Left ventricle myocardium superior (tissue), 1 donor: ENCODE measurements at regions not wholly inside any gene's neighbourhood (a gene's known extent, or its start where the extent isn't known, plus 50 kb on each side); places are given as distances from the start of the nearest gene placed in this dataset.
A peak's percentile ranks its signal among the peaks of the same experiment; 100 is the strongest.

Source experiments
- ATAC-seq: fragments of 200-7000 bp; cut with Tn5 transposase; one replicate; pipeline ENCODE4 v1.9.1; 2020; ENCODE audit warnings: mild to moderate bottlenecking, moderate library complexity
- DNase-seq: peaks from one replicate; pipeline ENCODE4 v3.0.0-alpha.2; 2020
- intact Hi-C: fragments of 100-400 bp; cut with micrococcal nuclease; formaldehyde crosslinking; loops from one replicate; pipeline ENCODE4 v1.11.0; 2022
- donor health status: DM: no; HTN: yes; CAD: no; lungs with severe emphysema.

DNA sequence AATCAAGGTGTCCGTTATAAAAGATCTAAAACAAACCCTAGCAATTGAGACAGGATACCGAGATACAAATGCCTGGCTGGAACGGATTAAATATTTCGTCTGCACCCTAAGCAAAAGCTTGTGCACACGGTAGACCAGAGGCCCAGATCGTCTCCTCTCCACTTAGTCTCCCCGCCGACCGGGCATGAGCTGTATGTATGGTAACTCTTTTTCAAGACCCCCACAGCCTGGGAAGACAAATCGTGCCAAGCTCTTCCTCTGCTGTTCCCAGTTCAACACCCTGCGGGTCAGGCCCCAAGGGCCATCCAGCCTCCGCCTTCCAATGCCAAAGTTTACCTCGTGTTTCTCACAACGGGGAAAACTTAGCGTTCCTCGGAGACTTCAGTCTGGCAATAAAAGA lies 285.7 kb upstream of the GALNT17 start:
- ATAC-seq: no peak
- intact Hi-C loops: no loop called here
- no peak for DNase-seq

DNA sequence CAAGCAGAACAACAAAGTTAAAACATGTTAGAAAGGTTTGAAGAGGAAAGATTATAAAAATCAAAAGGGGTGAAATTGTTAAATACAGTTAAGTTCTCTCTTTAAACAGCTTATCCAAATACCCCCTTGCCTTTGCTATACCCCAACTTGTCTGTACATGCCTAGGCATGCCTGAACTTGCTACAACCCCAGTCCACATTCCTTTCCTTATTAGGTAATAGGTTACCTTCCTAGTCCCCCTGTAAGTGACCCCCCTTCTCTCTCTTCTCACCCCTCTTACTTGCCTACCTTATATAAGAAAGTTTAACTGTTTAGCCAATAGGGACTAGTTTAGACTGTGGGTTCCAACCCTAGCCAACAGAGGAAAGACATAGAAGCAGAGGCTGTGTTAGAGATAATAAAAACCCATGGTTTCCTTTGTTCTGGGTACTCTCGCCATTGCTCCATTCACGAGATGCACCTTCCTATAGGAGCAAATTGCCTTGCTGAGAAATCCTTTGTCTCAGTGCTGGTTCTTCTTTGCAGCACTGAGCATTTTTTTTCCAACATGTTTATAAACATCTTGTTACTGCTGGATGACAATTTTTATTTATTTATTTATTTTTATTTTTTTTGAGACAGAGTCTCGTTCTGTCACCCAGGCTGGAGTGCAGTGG lies 282.2 kb upstream of the GALNT17 start:
- DNase-seq (no peak), ATAC-seq (no peak)
- intact Hi-C loops: no loop called here

DNA sequence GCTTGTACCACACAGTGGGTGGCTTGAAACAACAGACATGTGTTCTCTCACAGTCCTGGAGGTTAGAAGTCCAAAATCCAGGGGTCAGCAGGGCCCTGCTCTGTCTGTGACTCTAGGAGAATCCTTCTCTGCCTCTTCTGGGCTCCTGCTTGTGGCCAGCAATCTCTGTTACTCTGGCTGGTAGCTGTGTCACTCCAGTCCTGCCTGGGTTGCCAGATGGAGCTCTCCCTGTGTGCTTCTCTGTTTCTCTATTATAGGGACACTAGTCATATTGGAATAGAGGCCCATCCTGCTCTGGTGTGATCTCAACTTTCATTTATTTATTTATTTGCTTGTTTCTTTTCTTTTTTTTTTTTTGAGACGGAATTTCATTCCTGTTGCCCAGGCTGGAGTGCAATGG lies 276.6 kb upstream of the GALNT17 start:
- intact Hi-C loops: loop anchor here (5.0 kb wide), 1 partner anchor 877 kb away; no protein-coding TSS in a partner anchor
- DNase-seq: no peak
- ATAC-seq: no peak

DNA sequence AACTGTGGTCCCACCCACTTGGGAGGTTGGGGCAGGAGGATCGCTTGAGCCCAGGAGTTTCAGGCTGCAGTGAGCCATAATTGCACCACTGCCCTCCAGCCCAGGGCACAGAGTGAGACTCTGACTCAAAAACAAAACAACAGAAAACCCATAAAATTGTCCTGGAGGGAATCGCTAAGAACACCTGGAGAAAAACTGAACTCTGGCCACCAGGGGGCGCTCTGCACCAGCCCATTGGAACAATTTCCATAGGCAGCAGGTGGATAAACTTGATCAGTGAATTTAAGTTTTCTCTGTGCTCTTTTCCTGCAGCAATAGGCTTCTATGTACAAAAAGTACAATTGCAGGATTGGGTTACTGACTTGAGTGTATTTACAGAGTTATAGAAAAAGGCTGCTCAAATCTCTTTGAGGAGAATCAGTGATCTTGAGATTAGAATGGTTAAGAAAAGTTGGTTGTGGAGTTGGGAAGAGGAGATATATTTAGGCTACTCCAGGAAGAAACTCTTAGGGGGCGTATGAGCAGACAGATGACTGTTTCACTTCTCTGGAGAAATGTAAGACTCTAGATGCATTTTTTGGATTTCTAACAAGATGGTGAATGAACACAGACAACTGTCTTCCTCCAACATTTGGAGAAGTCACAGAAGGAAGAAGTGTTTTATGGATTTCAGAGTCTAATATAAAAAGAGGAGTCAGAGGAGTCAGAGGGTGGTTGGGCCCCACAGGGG lies 274.9 kb upstream of the GALNT17 start:
- DNase-seq: peak; percentile 79
- intact Hi-C loops: loop anchor here (5.0 kb wide), 1 partner anchor 875 kb away; no protein-coding TSS in a partner anchor

DNA sequence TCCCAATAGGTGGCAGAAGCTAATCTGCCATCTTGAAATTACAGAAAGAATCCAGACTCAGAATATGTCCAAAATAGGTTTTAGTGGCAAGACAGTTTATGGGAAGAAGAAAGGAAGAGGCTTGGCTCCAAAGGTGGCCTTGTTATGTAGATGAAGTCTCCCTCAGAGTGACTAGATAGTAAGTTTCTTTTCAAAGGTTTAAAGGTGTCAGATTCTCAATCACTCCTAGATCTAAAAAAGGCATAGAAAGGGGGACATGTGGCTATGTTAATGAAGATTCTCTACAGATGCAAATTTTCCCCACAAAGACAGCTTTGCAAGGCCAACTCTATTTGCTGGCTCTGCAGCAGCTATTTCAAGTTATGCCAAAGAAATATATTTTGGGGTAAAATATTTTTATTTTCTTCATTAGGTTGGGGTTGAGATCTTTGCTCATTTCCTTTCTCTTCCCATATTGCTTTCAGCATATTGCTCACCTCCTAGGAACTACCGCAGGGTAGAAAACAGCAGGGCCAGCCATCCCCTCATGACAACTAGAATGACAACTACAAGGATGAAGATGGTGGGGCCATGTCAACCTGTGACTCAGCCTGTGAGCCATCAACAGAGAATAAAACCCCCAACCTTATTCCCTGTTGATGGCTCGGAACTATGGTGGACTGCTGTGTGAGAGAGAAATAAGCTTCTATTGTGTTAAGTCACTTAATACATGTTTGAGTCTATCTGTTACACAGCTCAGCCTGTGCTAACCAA lies 274.0 kb upstream of the GALNT17 start:
- intact Hi-C loops: loop anchor here (5.0 kb wide), 1 partner anchor 874 kb away; no protein-coding TSS in a partner anchor
- ATAC-seq (no peak), DNase-seq (no peak)

More for the DNA sequence above, 274.9 kb upstream of the GALNT17 start:
- ATAC-seq: peak; percentile 37

DNA sequence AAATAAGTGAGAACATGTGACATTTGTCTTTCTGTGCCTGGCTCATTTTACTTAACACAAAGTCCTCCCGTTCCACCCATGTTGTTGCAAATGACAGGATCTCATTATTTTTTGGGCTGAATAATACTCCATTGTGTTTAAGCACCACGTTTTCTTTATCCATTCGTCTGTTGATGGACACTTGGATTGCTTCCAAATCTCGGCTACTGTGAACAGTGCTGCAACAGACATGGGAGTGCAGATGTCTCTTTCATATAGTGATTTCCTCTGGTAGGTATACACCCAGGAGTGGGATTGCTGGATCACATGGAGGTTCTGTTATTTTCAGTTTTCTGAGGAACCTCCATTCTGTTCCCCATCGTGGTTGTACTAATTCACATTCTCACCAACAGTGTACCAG lies 264.4 kb upstream of the GALNT17 start:
- intact Hi-C loops: no loop called here
- DNase-seq: no peak

DNA sequence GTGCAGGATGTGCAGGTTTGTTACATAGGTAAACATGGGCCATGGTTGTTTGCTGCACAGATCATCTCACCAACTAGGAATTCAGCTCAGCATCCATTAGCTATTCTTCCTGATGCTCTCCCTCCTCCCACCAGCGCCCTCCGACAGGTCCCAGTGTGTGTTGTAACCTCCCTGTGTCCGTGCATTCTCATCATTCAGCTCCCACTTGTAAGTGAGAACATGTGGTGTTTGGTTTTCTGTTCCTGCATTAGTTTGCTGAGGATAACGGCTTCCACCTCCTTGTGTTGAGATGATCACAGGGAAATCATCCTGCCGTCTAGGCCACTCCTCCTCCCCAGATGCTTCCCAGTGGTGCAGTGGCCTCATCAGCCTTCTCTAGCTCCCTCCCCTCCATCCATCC lies 261.6 kb upstream of the GALNT17 start:
- ATAC-seq (no peak), DNase-seq (no peak)
- intact Hi-C loops: no loop called here

More for the DNA sequence above, 264.4 kb upstream of the GALNT17 start:
- ATAC-seq: no peak

DNA sequence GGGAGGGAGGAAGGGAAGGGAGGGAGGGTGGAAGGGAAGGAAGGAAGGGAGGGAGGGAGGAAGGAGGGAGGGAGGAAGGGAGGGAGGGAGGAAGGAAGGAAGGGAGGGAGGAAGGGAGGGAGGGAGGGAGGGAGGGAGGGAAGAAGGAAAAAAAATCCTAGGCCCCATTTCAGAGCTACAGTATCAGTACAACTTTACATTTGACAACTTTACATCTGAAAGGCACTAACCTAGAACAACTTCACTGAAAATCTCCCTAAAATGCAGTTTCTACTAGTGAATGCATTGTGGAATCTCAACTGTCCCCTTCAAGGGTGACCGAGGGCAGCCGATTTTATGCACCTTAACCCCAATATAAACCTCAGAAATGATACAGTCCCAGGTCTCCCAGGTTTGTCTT lies 259.8 kb upstream of the GALNT17 start:
- DNase-seq (no peak), ATAC-seq (no peak)
- intact Hi-C loops: no loop called here

DNA sequence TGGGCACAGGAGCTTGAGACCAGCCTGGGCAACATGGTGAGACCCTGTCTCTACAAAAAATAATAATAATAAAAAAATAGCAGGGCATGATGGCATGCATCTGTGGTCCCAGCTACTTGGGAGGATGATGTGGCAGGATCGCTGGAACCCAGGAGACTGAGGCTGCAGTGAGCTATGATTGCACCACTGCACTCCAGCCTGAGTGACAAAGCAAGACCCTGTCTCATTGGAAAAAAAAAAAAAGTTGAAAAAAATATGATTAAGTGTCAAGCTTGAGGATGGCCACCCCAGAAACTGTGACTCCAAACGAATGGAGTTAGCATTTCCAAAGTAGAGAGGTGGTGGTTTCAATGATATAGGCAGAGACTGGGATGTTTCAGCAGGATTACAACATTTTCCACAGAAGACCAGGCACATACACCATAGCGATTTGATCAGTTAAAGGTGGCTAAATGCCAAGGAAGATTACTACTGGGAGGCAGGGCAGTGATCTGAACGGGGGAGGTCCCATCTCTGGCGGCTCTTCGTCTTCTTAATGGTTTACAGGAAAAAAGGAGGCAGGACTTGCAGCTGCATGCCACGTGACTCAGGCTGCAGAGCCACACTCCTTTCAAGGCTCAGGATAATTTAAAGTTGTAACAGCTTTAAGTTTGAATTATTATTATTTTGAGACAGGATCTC lies 250.6 kb upstream of the GALNT17 start:
- no peak for ATAC-seq
- DNase-seq: no peak
- intact Hi-C loops: no loop called here

DNA sequence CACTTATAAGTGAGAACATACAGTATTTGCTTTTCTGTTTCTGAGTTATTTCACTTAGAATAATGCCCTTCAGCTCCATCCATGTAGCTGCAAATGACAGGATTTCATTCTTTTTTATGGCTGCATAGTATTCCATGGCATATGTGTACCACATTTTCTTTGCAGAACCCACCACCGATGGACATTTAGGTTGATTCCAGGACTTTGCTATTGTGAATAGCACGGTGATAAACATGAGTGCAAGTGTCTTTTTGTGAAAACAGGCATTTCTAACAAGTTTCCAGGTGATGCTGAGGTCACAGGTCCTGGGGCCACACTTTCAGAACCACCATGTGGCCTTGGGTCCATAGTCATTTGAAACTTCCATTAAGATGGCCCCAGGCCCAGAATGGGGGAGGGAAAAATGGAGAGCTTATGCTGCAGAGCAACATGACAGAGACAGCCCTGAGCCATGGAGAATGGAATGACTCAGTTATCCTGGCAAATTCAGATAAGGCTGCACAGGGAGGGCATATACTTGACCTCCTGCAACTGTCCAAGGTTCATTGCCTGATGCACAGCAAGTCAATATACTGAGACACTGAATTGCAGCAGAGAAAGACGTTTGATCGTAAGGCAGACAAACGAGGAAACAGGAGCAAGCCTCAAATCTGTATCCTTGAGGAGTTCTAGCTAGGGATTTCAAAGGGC lies 248.0 kb upstream of the GALNT17 start:
- DNase-seq (no peak), ATAC-seq (no peak)
- intact Hi-C loops: no loop called here

DNA sequence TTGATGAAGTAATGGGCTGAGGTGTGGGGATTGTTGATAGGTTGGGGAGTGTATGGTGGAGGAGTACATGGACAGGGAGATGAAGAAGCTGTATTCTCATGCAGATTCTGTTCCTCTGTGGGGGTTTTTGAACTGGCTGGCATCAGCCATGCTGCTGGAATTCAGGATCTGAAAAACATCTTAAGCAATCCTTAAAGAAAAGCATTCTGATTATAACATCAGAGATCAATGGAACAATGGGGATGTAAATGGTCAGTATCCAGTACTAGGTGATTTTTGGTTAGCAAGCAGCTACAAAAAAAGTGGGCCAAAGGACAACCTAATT lies 247.5 kb upstream of the GALNT17 start:
- intact Hi-C loops: no loop called here
- DNase-seq (no peak), ATAC-seq (no peak)

DNA sequence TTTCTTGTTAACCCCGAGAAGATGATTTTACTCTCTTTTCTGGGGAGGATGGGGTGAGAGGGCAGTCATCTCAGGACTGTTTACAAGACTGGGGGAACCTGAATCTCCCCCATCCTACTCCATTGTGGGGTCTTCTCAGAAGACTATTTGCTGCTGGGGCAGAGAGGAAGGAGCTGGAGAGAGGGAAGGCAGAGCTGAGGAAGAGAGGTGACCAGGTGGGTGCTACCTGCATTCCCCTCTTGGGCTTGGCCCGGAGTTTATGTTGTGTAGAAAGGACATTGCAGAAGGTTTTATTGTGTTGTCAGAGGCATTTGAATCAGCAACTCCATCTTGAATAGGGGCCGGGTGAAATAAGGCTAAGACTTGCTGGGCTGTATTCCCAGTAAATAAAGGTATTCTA lies 247.1 kb upstream of the GALNT17 start:
- DNase-seq: no peak
- intact Hi-C loops: no loop called here

DNA sequence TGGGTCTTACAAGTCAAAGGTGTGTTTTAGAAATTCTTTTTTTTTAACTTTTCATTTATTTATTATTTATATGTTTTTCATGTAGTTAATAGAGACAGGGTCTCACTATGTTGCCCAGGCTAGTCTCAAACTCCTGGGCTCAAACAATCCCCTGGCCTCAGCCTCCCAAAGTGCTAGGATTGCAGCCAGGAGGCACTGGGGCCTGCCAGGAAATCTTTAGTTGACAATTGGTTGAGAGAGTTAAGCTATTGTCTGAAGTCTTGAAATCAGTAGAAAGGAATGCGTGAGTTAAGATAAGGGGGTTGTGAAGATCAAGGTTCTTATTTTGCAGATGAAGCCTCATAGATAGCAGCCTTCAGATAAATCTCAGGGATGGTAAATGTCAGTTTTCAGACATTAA lies 245.4 kb upstream of the GALNT17 start:
- intact Hi-C loops: no loop called here
- no peak for DNase-seq
- no peak for ATAC-seq

More for the DNA sequence above, 247.1 kb upstream of the GALNT17 start:
- ATAC-seq: no peak

DNA sequence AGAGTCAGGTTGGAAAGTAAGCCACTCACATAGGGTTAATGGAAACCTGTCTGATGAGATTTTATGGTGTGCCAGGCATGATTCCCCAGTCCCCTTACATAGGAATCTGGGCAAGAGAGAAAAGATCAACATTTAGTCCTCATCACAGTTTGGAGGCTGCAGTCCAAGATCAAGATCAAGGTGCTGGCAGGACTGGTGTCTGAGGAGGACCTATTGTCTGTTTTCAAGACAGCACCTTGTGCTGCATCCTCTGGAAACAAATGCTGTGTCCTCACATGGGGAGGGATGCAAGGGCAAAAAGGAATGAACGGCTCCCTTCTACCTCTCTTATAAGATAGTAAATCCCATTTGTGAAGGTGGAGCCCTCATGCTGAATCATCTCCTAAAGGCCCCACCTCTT lies 244.8 kb upstream of the GALNT17 start:
- ATAC-seq (no peak), DNase-seq (no peak)
- intact Hi-C loops: no loop called here

DNA sequence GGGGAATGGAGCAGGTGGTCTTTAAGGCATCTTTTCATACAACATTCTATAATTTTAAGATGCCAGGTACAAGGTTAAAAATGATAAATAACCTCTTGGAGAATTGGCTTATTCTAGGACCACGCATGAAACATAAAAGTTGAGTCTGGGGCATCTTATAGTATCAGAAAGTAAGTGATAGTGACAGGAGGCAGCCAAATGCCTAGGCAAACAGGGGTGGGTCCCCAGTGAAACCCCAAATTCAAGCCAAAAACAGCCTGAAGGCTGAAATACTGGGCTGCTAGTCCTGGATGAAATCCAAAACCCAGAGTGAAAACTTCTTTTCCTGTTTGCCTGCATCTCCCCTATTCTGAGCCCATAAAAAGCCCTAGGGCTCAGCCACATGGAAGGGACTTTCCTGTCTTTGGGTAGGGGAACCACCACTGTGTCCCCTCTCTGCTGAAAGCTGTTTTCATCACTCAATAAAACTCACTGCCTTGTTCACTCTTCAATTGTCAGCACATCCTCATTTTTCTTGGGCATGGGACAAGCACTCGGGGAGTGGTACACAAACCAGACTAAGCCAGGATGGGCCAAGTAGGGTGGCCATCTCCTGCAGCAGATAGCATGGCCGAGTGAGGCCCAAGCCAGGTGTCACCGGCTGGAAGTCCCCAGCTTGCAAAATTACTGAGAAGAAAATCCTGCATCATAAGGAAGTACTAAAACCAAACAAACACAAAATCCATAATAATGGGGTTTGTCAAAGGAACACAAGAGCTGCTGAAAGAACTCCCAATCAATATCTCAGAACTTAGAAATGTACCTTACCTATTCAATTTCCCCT lies 241.6 kb upstream of the GALNT17 start:
- intact Hi-C loops: no loop called here
- no peak for DNase-seq
- ATAC-seq: no peak

DNA sequence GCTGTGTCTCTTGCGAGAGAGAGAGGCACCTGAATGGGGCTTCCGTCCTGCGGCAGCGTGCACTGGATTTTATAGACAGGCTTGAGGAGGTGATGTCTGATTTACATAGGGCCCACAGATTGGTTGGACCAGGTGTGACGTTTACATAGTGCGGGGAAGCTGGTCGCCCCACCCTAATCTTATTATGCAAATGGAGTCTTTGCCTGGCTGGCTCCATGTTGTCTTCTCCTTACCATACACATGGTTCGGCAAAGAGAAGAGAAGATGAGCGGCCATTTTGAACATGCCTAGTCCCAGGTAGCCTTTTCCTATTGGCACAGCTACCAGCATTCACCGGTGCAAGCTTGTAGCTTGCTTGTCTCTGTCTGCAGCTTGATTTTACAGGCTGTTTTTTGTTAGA lies 238.5 kb upstream of the GALNT17 start:
- DNase-seq (no peak), ATAC-seq (no peak)
- intact Hi-C loops: no loop called here

DNA sequence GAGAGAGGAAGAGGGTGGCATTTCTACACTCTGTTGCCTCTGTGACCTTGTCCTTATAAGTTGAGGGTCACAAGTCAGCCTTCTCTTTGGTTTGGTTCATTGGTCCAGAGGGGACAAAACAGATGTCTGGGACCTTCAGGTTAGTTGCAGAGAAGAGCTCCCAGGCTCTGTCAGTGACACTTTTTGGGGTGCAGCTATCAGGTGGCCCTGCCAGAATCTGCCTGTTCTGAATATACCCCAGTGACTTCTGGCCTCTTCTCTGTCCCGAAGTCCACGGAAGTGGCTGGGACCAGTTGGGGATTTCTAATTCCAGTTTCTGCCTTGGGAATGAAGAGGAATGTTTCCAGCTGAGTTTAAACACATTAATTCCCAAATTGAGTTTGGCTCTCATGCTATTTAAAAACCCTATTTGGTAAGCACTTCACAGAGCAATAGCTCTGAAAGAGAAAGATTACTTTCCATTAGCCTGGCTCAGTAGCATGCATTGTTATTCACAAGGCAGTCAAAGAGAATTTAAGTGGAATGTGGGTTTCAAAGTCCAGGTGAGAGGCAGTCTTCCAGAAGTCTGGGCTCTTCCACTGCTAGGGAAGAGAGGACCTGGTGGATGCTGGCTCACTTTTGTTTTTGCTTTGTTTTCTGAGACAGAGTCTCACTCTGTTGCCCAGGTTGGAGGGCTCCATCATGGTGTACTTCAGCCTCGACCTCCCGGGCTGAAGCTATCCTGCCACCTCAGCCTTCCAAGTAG lies 237.8 kb upstream of the GALNT17 start:
- DNase-seq (no peak), ATAC-seq (no peak)
- intact Hi-C loops: no loop called here

DNA sequence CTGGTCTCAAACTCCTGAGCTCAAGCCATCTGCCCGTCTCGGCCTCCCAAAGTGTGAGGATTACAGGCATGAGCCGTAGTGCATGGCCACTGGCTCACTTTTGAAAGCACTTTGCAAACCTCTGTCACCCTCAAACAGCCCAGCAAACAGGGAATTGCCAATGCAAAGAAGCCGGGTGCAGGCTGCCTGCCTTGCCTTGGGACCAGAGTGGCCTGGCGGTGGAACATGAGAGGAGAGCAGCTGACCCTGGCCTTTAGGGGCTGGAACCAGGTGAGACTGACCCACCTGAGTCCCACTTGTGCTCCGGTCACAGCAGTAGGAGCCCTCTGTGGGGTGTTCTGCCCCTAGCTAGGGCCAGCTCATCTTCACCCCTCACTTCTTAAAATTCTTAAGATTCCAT lies 237.1 kb upstream of the GALNT17 start:
- ATAC-seq: no peak
- intact Hi-C loops: no loop called here
- no peak for DNase-seq
